HL-60 (cell line): ENCODE measurements at regions not wholly inside any gene's neighbourhood (a gene's known extent, or its start where the extent isn't known, plus 50 kb on each side); places are given as distances from the start of the nearest gene placed in this dataset.

Experiments
- DNase-seq, 2 experiments: peaks; one replicate each; pipeline ENCODE4 v3.0.0-alpha.2; 2010 to 2020; ENCODE audit warnings: low read depth in 1 of 2, low spot score in 1 of 2
- H3K27ac ChIP-seq: fragments of 250-450 bp; sonication (Bioruptor Pico); replicated peaks from 2 replicates; pipeline ENCODE4 v1.5.1; 2020; ENCODE audit warnings: mild to moderate bottlenecking, moderate library complexity
- H3K27me3 ChIP-seq: fragments of 250-450 bp; sonication (Bioruptor Pico); 2 replicates; pipeline ENCODE4 v1.5.1; 2021; ENCODE audit warnings: mild to moderate bottlenecking, moderate library complexity; ENCODE audit not compliant: insufficient read depth, poor library complexity, severe bottlenecking
- H3K4me3 ChIP-seq: replicated peaks from 2 replicates; pipeline ENCODE4 v1.5.1; 2011; ENCODE audit warnings: mild to moderate bottlenecking, control low read depth, low read length; ENCODE audit not compliant: insufficient read depth
- GABPA ChIP-seq: IDR thresholded peaks from 2 replicates; pipeline ENCODE4 v1.6.1; 2012; ENCODE audit warnings: low read depth
- POLR2AphosphoS5 ChIP-seq: IDR thresholded peaks from 2 replicates; pipeline ENCODE4 v1.6.1; 2012; ENCODE audit warnings: low read depth
- SPI1 ChIP-seq: IDR thresholded peaks from 2 replicates; pipeline ENCODE4 v1.6.1; 2012; ENCODE audit warnings: low read depth, mild to moderate bottlenecking, borderline replicate concordance
- TF ChIP-seq, protein P1 (sequence below): IDR thresholded peaks from one replicate; pipeline ENCODE4 v1.5.1; 2011; ENCODE audit warnings: low read length, control low read depth, inconsistent platforms; ENCODE audit not compliant: insufficient read depth
- TF ChIP-seq, protein P2 (sequence below): IDR thresholded peaks from 2 replicates; pipeline ENCODE4 v1.6.1; 2012; ENCODE audit warnings: low read depth; ENCODE audit not compliant: insufficient replicate concordance

DNA sequence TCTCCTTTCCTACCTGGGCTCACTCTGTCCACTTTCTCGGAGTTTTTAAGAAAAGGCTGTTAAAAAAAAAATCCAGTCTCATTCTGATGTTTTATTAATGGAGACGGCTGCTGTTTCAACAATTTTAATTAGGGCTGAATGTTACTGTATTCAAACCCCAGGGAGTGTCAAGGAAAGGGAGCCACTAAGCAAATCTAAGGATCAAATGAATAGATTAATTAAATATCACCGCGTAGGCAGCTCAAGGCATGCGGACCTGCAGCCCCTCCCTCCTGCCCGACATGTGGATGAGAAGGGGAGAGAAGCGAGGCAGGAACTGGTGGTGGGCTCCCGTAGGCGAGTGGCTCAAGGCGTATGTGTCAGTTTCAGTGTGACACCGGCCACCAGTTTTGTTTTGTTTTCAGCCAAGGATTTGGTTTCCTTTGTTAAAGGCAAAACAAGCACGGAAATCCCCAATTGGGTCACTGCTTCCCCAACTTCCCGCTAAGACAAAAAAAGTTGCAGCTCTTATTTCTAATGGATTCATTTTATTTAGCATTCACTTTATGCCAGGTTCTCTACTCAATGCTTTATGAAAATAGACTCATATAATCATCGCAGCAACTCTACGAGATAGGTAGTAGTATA lies 110.6 kb downstream of the GP2 start:
- no peaks in the 10 kb centered on the region for H3K27me3 ChIP-seq
- H3K4me3 ChIP-seq = no peak overlapping the region

DNA sequence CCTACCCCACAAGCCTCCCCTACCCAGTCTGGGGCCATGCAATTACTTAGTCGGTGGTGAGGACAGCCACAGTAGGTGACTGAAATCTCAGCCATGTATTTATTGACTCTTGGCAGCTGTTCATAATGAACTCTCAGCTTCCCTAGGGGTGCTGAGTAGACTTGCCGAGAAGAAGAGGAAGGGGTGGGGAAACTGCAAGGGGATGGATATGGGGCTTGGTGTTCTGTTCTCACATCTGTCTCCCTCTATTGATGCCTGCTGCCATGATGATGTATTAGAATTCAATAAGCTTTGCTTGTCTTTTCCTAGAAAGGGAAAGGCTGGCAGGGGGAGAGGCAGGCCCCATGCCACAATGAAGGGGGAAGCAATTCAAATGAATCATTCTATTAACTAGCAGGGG lies 112.9 kb downstream of the GP2 start:
- no peak overlapping the region for H3K27ac ChIP-seq
- H3K4me3 ChIP-seq = no peak overlapping the region
- TF ChIP-seq, protein P1, sequence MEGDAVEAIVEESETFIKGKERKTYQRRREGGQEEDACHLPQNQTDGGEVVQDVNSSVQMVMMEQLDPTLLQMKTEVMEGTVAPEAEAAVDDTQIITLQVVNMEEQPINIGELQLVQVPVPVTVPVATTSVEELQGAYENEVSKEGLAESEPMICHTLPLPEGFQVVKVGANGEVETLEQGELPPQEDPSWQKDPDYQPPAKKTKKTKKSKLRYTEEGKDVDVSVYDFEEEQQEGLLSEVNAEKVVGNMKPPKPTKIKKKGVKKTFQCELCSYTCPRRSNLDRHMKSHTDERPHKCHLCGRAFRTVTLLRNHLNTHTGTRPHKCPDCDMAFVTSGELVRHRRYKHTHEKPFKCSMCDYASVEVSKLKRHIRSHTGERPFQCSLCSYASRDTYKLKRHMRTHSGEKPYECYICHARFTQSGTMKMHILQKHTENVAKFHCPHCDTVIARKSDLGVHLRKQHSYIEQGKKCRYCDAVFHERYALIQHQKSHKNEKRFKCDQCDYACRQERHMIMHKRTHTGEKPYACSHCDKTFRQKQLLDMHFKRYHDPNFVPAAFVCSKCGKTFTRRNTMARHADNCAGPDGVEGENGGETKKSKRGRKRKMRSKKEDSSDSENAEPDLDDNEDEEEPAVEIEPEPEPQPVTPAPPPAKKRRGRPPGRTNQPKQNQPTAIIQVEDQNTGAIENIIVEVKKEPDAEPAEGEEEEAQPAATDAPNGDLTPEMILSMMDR = no peak
- TF ChIP-seq SPI1 (no peak), GABPA (no peak), POLR2AphosphoS5 (no peak)
- TF ChIP-seq, protein P2, sequence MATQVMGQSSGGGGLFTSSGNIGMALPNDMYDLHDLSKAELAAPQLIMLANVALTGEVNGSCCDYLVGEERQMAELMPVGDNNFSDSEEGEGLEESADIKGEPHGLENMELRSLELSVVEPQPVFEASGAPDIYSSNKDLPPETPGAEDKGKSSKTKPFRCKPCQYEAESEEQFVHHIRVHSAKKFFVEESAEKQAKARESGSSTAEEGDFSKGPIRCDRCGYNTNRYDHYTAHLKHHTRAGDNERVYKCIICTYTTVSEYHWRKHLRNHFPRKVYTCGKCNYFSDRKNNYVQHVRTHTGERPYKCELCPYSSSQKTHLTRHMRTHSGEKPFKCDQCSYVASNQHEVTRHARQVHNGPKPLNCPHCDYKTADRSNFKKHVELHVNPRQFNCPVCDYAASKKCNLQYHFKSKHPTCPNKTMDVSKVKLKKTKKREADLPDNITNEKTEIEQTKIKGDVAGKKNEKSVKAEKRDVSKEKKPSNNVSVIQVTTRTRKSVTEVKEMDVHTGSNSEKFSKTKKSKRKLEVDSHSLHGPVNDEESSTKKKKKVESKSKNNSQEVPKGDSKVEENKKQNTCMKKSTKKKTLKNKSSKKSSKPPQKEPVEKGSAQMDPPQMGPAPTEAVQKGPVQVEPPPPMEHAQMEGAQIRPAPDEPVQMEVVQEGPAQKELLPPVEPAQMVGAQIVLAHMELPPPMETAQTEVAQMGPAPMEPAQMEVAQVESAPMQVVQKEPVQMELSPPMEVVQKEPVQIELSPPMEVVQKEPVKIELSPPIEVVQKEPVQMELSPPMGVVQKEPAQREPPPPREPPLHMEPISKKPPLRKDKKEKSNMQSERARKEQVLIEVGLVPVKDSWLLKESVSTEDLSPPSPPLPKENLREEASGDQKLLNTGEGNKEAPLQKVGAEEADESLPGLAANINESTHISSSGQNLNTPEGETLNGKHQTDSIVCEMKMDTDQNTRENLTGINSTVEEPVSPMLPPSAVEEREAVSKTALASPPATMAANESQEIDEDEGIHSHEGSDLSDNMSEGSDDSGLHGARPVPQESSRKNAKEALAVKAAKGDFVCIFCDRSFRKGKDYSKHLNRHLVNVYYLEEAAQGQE = no peak
- no peak for DNase-seq
- no peaks in the 10 kb centered on the region for H3K27me3 ChIP-seq

More for the DNA sequence above, 110.6 kb downstream of the GP2 start:
- TF ChIP-seq, protein P1 = no peak
- TF ChIP-seq GABPA (no peak), POLR2AphosphoS5 (no peak), SPI1 (no peak)
- TF ChIP-seq, protein P2 = no peak
- no peak for DNase-seq
- no peak overlapping the region for H3K27ac ChIP-seq

DNA sequence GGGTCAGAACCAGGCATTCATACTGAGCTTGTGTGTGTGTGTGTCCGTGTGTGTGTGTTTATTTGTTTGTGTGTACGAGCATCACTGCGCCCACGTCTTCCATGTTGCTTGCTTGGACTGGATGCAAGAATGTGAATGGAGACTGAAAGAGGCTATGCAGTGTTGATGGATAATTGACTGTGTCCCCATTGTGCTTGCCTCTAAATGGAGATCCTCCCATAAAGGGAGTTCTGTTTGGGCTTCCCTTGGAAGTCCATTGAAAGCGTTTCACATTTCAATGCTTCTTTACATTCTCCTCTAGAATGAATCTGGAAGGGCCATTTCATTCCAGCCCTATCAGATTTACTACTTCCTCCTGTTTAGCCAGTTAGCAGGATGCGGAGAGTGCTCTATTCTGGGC lies 124.0 kb downstream of the GP2 start:
- DNase-seq = no peak
- no peaks in the 10 kb centered on the region for H3K27me3 ChIP-seq
- no peak overlapping the region for H3K4me3 ChIP-seq
- no peak for TF ChIP-seq SPI1
- TF ChIP-seq, protein P1 = no peak
- TF ChIP-seq, protein P2 = no peak
- TF ChIP-seq POLR2AphosphoS5 = no peak
- H3K27ac ChIP-seq = no peak overlapping the region
